Activated naive CD8-positive, alpha-beta T cell treated with anti-CD3 and anti-CD28 coated beads, Interleukin-2, amount 50 U/mL, for 24 hours (primary cell): ENCODE measurements at regions not wholly inside any gene's neighbourhood (a gene's known extent, or its start where the extent isn't known, plus 50 kb on each side); places are given as distances from the start of the nearest gene placed in this dataset.

Source experiments
- ATAC-seq: fragments of 150-1000 bp; cut with Tn5 transposase; one replicate; pipeline ENCODE4 v1.10.0; 2021
- DNase-seq: peaks from one replicate; pipeline ENCODE4 v3.0.0; 2021
- H3K27ac Mint-ChIP-seq: one replicate; pipeline ENCODE4 v1.8.0; 2021; ENCODE audit warnings: mild to moderate bottlenecking, mixed read lengths
- H3K27me3 Mint-ChIP-seq: one replicate; pipeline ENCODE4 v1.8.0; 2021; ENCODE audit warnings: mixed read lengths
- H3K36me3 Mint-ChIP-seq: one replicate; pipeline ENCODE4 v1.8.0; 2021; ENCODE audit warnings: low read depth, mixed read lengths
- H3K4me1 Mint-ChIP-seq: one replicate; pipeline ENCODE4 v1.8.0; 2021; ENCODE audit warnings: mixed read lengths
- H3K4me3 Mint-ChIP-seq: one replicate; pipeline ENCODE4 v1.8.0; 2021; ENCODE audit warnings: mild to moderate bottlenecking, moderate library complexity, mixed read lengths
- H3K9me3 Mint-ChIP-seq: one replicate; pipeline ENCODE4 v1.8.0; 2021; ENCODE audit warnings: mixed read lengths

- DNase-seq (no peak), ATAC-seq (no peak)
- Mint-ChIP-seq H3K27ac (no peak overlapping the region), H3K9me3 (no peaks in the 10 kb centered on the region), H3K4me3 (no peak overlapping the region), H3K27me3 (no peaks in the 10 kb centered on the region), H3K4me1 (no peaks in the 10 kb centered on the region), H3K36me3 (no peaks in the 10 kb centered on the region)
These were observed 291.4 kb upstream of the UMPS start for GRCh38 chr3:124438813-124439212.

GRCh38 chr3:124439603-124440002, 290.6 kb upstream of the UMPS start:
- no peaks in the 10 kb centered on the region for H3K36me3 Mint-ChIP-seq
- H3K4me3 Mint-ChIP-seq = no peak overlapping the region
- H3K27ac Mint-ChIP-seq = no peak overlapping the region
- peaks cover 1% of the 10 kb centered on the region for H3K27me3 Mint-ChIP-seq
- no peaks in the 10 kb centered on the region for H3K4me1 Mint-ChIP-seq
- no peak for DNase-seq
- no peaks in the 10 kb centered on the region for H3K9me3 Mint-ChIP-seq
- no peak for ATAC-seq

GRCh38 chr3:124441766-124442165, 288.5 kb upstream of the UMPS start:
- no peaks in the 10 kb centered on the region for H3K36me3 Mint-ChIP-seq
- ATAC-seq = no peak
- no peak overlapping the region for H3K4me3 Mint-ChIP-seq
- no peak for DNase-seq
- no peak overlapping the region for H3K27ac Mint-ChIP-seq
- H3K27me3 Mint-ChIP-seq = peaks cover 2% of the 10 kb centered on the region
- no peaks in the 10 kb centered on the region for H3K9me3 Mint-ChIP-seq
- H3K4me1 Mint-ChIP-seq = no peaks in the 10 kb centered on the region

GRCh38 chr3:124442463-124442862, 287.8 kb upstream of the UMPS start:
- H3K9me3 Mint-ChIP-seq = no peaks in the 10 kb centered on the region
- H3K27ac Mint-ChIP-seq = no peak overlapping the region
- H3K36me3 Mint-ChIP-seq = no peaks in the 10 kb centered on the region
- peaks cover 2% of the 10 kb centered on the region for H3K27me3 Mint-ChIP-seq
- no peaks in the 10 kb centered on the region for H3K4me1 Mint-ChIP-seq
- ATAC-seq = no peak
- H3K4me3 Mint-ChIP-seq = no peak overlapping the region
- DNase-seq = no peak

GRCh38 chr3:124443446-124443845, 286.8 kb upstream of the UMPS start:
- no peak overlapping the region for H3K4me3 Mint-ChIP-seq
- DNase-seq (no peak), ATAC-seq (no peak)
- no peaks in the 10 kb centered on the region for H3K36me3 Mint-ChIP-seq
- H3K27me3 Mint-ChIP-seq = peaks cover 5% of the 10 kb centered on the region
- H3K27ac Mint-ChIP-seq = no peak overlapping the region
- no peaks in the 10 kb centered on the region for H3K4me1 Mint-ChIP-seq
- H3K9me3 Mint-ChIP-seq = no peaks in the 10 kb centered on the region

GRCh38 chr3:124444075-124444474, 286.2 kb upstream of the UMPS start:
- no peaks in the 10 kb centered on the region for H3K36me3 Mint-ChIP-seq

GRCh38 chr3:124444896-124445295, 285.4 kb upstream of the UMPS start:
- Mint-ChIP-seq H3K9me3 (no peaks in the 10 kb centered on the region), H3K4me3 (no peak overlapping the region), H3K27me3 (peaks cover 5% of the 10 kb centered on the region), H3K4me1 (no peaks in the 10 kb centered on the region), H3K27ac (no peak overlapping the region), H3K36me3 (no peaks in the 10 kb centered on the region)
- ATAC-seq = no peak
- no peak for DNase-seq

More at GRCh38 chr3:124444075-124444474, 286.2 kb upstream of the UMPS start:
- DNase-seq = no peak
- Mint-ChIP-seq H3K27me3 (peaks cover 5% of the 10 kb centered on the region), H3K4me3 (no peak overlapping the region), H3K27ac (no peak overlapping the region), H3K9me3 (no peaks in the 10 kb centered on the region), H3K4me1 (no peaks in the 10 kb centered on the region)
- no peak for ATAC-seq

- Mint-ChIP-seq H3K27me3 (peaks cover 5% of the 10 kb centered on the region), H3K27ac (no peak overlapping the region), H3K4me3 (no peak overlapping the region), H3K36me3 (no peaks in the 10 kb centered on the region), H3K9me3 (no peaks in the 10 kb centered on the region), H3K4me1 (no peaks in the 10 kb centered on the region)
- no peak for ATAC-seq
- no peak for DNase-seq
These were observed 282.4 kb upstream of the UMPS start for GRCh38 chr3:124447845-124448244.

GRCh38 chr3:124448954-124449353, 281.3 kb upstream of the UMPS start:
- ATAC-seq (no peak), DNase-seq (no peak)
- no peaks in the 10 kb centered on the region for H3K9me3 Mint-ChIP-seq
- no peaks in the 10 kb centered on the region for H3K4me1 Mint-ChIP-seq
- H3K36me3 Mint-ChIP-seq = no peaks in the 10 kb centered on the region
- H3K4me3 Mint-ChIP-seq = no peak overlapping the region
- no peak overlapping the region for H3K27ac Mint-ChIP-seq
- H3K27me3 Mint-ChIP-seq = peaks cover 9% of the 10 kb centered on the region

- H3K36me3 Mint-ChIP-seq = no peaks in the 10 kb centered on the region
- H3K27me3 Mint-ChIP-seq = peaks cover 7% of the 10 kb centered on the region
- H3K9me3 Mint-ChIP-seq = no peaks in the 10 kb centered on the region
- no peaks in the 10 kb centered on the region for H3K4me1 Mint-ChIP-seq
- no peak overlapping the region for H3K27ac Mint-ChIP-seq
- H3K4me3 Mint-ChIP-seq = no peak overlapping the region
- ATAC-seq (no peak), DNase-seq (no peak)
These were observed 279.9 kb upstream of the UMPS start for GRCh38 chr3:124450366-124450765.

- no peak overlapping the region for H3K27ac Mint-ChIP-seq
- DNase-seq (no peak), ATAC-seq (no peak)
- no peaks in the 10 kb centered on the region for H3K9me3 Mint-ChIP-seq
- H3K36me3 Mint-ChIP-seq = no peaks in the 10 kb centered on the region
- peaks cover 7% of the 10 kb centered on the region for H3K27me3 Mint-ChIP-seq
- H3K4me3 Mint-ChIP-seq = no peak overlapping the region
- H3K4me1 Mint-ChIP-seq = no peaks in the 10 kb centered on the region
These were observed 278.5 kb upstream of the UMPS start for GRCh38 chr3:124451630-124452317.

GRCh38 chr3:124453189-124453588, 277.1 kb upstream of the UMPS start:
- no peak for DNase-seq
- no peak overlapping the region for H3K27ac Mint-ChIP-seq
- H3K27me3 Mint-ChIP-seq = peaks cover 6% of the 10 kb centered on the region

GRCh38 chr3:124455891-124456290, 274.4 kb upstream of the UMPS start:
- peaks cover 11% of the 10 kb centered on the region for H3K27me3 Mint-ChIP-seq
- DNase-seq (no peak), ATAC-seq (no peak)
- H3K27ac Mint-ChIP-seq = no peak overlapping the region
- no peaks in the 10 kb centered on the region for H3K9me3 Mint-ChIP-seq
- H3K4me1 Mint-ChIP-seq = no peaks in the 10 kb centered on the region
- H3K4me3 Mint-ChIP-seq = no peak overlapping the region
- H3K36me3 Mint-ChIP-seq = no peaks in the 10 kb centered on the region

More at GRCh38 chr3:124453189-124453588, 277.1 kb upstream of the UMPS start:
- Mint-ChIP-seq H3K4me1 (no peaks in the 10 kb centered on the region), H3K36me3 (no peaks in the 10 kb centered on the region), H3K4me3 (no peak overlapping the region), H3K9me3 (no peaks in the 10 kb centered on the region)
- no peak for ATAC-seq

GRCh38 chr3:124456506-124456905, 273.7 kb upstream of the UMPS start:
- Mint-ChIP-seq H3K4me3 (no peak overlapping the region), H3K36me3 (no peaks in the 10 kb centered on the region), H3K9me3 (no peaks in the 10 kb centered on the region), H3K27ac (no peak overlapping the region), H3K4me1 (no peaks in the 10 kb centered on the region), H3K27me3 (peaks cover 16% of the 10 kb centered on the region)
- ATAC-seq (no peak), DNase-seq (no peak)

GRCh38 chr3:124459678-124460077, 270.6 kb upstream of the UMPS start:
- Mint-ChIP-seq H3K27ac (no peak overlapping the region), H3K27me3 (peaks cover 12% of the 10 kb centered on the region), H3K9me3 (no peaks in the 10 kb centered on the region), H3K36me3 (no peaks in the 10 kb centered on the region), H3K4me3 (no peak overlapping the region), H3K4me1 (no peaks in the 10 kb centered on the region)
- ATAC-seq = no peak
- no peak for DNase-seq

- Mint-ChIP-seq H3K36me3 (no peaks in the 10 kb centered on the region), H3K4me1 (no peaks in the 10 kb centered on the region), H3K27ac (no peak overlapping the region), H3K9me3 (no peaks in the 10 kb centered on the region), H3K27me3 (peaks cover 15% of the 10 kb centered on the region), H3K4me3 (no peak overlapping the region)
- ATAC-seq = no peak
- no peak for DNase-seq
These were observed 269.1 kb upstream of the UMPS start for GRCh38 chr3:124461126-124461525.
